ENCODE measurements at regions not wholly inside any gene's neighbourhood (a gene's known extent, or its start where the extent isn't known, plus 50 kb on each side); places are given as distances from the start of the nearest gene placed in this dataset.

DNA sequence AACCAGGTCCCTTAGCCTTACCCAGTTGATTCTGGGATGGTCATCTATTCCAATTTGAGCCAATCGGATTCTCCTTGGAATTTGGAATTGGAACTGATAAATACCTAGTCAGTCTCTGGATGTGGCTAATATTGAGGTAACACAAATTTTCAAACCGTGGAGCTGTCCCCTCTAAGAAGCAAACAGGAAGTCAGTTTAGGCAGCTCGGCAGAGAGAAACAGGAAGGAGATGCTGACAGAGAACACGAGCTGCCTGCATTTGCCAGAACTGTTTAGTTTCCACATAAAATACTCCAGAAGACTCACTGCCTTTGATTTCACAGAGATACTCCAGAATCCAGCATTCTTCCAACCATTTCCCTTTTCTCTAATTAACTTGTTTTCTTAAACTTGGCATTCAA, 1024.9 kb downstream of the BCL11A start:
- no peak for DNase-seq

DNA sequence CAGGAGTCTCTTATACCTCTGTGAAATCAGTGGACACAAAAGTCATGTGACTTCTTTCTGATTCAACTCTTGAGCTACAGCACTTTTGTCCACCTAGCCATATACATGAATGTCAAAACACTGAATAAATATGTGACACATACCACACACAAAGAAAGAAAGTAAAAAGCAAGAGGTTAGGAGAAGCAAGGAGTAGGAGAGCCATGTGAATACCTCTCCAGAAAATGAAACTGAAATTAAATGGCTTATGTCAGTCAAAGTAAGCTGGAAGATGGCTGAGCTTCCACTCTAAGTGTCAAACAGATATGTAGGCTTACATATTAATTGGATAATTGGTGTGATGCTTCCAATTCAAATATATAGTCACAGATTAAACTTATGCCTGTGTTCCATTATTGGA, 1050.5 kb downstream of the BCL11A start:
- no peak for DNase-seq

DNA sequence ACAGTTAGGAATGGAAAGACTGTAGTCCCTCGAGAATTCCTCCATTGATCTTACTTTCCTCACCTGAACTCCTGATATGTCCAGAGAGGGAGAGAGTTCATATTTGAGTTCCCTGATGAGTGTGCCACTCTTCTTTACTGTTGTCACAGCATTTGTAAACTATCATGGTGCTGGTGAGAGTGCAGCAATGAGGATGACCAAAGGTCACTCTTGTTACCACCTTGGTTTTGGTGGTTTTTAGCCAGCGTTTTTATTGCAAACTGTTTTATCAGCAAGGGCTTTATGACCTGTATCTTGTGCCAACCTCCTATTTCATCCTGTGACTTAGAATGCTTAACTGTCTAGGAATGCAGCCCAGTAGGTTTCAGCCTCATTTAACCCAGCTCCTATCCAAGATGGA, 1062.5 kb downstream of the BCL11A start:
- no peak for DNase-seq

DNA sequence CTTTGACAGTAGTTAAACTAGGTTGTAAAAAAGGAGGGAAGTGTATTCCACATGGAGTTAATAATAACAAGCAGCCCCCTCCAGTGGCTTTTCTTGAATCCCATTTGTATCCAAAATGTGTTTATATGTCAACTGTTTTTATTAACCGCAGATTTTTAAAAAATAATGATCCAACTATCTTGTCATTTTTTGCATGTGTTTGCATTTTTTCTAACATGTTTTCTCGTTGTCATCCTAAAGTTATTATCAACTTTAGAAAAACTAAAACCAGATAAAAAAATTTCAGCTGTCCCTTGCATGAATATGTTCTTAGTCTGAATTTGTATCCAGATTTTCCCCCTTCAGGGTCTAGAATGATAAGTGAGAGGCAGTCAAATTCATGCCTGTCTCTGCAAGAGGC, 1063.3 kb downstream of the BCL11A start:
- no peak for DNase-seq

DNA sequence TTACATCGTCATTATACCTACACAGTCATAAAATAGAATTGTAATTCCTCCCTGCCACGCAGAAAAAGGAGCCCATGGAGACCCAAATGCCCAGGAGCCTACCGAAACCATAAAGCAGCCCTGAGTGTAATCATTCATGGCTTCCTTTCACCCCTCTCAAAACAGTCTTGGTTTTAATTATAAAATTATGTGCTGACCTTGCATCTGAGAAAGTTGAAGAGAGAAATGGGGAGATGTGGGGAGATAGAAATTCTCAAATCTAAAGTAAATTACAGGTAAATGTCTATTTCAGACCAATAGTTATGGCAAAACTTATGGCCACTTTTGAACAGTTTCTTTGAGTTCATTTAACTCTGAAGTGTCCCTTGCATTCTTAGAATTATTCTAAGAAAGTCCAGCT, 1068.8 kb downstream of the BCL11A start:
- DNase-seq: no peak

DNA sequence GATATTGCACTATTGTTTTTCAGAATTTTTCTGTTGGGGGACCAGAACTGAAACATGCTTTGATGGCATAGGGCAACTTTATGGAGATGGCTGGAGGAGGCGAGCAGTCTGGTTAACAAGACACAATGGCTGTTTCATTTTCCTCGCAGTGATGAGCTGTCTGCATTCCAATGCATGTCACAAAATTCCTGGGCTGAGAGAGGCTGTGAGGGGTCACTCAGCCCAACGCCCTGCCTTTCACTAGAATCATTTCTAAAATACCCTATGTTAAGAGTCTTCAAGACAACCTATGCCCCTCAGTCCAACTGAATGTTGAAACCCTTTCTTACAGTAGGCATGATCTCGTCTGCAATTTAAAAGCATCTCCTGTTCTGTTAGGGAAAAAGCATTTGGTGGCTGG, 1090.0 kb downstream of the BCL11A start:
- no peak for DNase-seq

DNA sequence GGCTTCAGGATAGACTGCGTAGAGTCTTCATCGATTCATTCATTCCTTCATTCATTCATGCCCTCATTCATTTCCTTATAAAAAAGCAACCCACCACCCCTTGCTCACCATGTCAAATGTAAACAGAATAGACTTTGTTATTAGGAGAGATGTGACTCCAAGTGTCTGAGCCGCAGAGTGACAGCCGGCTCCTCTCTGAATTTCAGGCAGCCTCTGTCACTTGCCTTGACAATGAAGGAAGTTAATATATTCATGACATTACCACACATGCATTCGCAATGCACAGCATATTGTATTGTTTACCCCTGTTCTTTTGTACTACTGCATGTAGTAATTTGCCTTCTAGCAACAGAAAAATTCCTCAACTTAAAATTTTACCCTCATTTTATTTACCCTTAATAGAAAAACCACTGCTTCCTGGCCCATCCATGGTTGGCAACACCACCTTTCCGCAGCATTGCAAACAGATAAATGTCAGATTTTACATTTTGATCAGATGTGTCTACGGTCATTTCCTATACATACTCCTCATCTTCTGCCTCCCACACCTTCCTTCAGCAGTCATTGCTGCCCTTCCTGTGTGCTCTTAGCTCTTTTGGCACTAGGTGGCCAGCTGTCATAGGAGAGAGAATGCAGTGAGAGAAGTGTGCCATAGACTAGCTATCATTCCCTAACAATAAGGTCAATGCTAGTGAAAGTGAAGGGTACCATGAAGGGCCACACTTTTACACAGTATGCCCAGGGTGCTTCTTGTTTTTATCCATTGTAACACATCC, 1090.8 kb downstream of the BCL11A start:
- DNase-seq: peak in 1 of 2 experiments; percentile 17

DNA sequence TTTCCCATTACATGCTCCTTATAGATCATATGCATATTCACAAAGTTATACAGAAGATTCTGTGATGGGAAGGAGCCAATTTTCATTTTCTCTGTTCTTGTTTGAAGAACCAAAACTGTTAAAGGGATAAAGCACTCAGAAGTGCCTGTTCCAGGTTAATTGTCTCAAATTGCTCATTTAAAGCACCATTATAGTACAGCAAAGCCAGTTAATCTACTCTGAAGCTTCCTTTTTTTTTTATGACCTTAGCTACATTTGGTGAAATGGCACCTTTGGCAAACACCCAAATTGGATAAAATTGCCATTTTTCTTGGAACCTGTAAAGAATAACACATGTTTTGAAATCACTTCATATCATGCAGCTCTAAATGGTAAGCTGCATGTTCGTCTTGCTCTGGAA, 1092.3 kb downstream of the BCL11A start:
- no peak for DNase-seq

DNA sequence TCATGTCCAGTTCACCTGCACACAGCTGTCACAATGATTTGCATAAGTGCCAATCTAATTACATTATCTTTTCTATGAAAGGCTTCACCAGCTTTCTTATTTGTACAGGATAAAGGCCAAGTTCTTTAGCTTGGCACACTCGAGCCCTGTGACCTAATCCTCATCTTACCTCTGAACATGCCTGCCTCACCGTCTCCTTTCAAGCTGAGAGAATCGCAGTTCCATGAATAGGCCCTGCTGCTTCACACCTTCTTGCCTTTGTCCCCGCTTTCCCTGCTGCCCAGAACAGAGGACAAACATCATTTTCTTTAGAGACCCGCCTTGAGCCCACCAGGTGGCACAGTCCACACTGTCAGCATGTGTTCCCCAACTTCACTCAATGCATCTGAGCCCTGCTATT, 1094.7 kb downstream of the BCL11A start:
- DNase-seq: peak; percentile 15 to 26

DNA sequence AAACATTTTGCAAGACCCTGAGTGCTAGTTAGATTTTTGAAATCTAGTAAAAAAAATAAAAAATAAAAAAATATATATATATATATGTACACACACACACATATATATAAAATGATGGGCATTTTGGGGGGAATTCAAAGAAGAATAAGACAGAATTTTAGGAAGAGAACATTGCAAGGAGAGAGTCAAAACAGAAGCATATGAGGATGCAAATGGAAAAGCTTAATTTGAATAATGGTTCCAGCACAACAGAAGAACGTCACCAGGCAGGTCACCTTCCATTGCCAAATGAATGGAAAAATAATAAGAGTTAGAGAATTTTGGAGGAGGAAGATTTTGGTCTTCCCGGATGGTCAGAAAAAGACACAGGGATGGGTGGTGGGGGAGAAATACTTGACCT, 1097.2 kb downstream of the BCL11A start:
- no peak for DNase-seq

DNA sequence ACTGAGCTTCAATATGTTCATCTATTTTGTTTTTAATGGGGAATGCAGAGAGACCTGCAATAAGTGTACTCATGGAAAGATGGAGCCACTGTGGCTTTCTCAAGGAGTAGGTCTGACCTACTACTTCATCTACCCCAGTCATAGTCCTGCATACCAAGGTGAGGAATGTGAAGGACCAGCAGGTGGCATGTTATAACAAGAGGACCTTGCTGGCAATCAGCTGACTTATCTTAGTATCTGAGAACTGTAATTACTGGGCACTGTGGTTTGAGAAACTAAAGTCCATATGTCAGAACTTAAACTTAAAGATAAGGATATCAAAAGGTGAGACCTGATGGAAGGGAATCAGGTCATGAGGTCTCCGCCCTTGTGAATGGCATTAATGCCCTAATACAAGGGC, 1104.2 kb downstream of the BCL11A start:
- DNase-seq: no peak

DNA sequence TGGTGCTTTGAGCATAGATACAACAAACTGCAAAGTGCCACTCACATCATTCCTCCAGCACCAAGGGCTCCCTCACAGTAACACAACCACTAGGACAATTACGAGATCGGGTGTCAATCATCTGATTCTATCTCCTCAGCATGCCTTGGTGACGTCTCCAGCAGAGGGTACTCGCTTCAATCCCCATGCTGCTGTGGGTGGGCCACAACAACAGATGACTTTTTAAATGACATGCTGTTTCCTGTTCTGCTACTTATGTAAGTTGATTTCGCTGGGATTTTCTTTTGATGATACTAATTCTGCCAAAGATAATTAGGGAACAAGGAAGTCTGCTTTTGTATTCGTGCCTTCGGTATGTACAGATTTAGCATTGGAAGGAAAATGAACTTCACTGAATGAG, 1113.0 kb downstream of the BCL11A start:
- DNase-seq: no peak

DNA sequence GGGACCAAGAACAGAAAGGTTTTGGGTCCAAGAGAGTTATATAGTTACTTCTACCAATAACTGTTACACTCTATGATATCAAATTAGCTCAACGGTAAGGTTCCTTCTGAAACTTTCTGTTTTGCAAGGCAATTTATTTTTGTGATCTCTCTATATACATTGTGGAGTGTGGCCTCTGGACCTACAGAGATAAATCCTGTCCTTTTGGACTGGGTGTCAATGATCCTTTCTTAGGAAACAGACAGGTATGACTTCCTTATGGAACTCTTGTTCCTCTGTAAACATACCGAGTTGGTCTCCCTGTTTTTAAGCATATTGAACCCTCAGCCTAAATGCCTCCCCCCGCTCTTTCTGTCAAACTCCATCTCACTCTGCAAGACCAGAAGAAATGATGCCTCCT, 1117.8 kb downstream of the BCL11A start:
- no peak for DNase-seq

DNA sequence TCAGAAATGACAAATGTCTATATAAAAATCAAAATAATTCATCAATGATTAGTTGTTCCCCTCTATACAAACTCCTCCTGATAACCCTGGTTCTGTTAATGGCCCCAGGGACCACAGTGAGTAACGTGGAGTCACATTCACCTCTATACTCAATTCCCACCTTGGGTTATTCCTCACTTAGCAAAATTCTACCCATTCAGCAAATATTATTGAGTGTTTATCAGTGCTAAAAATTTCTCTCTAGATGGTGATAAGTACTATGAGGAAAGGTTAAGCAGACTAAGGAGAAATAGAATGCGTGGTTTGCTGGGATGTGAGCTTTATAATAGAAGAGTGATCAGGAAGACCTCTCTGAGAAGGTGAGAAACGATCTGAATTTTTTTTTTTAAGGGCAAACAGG, 1124.5 kb downstream of the BCL11A start:
- no peak for DNase-seq

DNA sequence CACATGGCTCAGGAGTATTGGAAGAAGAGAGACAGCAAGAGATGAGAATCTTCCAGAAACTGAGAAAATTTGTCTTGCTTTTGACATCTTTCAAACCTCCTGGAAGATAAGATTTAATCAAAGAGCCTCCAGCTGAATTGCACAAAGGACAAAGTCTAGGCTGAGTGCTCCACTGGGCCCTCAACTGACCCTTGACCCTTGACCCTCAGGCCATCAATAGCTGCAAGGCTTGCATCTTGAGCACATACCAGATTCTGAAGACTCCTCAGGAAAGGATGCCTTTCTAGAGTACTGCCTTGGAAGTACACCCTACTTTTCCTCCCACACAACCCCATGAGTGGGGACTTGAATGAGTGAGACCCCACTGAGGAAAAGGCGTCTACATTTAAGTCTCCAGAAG, 1125.5 kb downstream of the BCL11A start:
- no peak for DNase-seq

DNA sequence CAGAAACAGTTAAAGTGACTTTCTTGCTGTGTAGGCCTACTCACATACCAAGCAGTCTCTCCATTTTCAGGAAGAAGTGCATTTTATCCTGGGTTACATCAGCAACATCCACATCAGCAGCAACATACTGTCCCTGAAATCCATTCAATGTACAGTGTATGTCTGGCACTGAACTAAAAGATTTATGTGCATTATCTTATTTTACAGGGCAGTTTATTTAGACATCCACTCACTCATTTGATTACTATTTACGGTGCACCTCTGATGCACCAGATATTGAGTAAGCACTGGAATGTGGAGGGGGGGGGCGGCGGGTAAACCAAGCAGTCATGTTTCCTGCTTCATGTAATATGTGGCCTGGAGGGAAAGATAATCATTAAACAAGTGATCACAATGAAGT, 1128.2 kb downstream of the BCL11A start:
- DNase-seq: no peak

DNA sequence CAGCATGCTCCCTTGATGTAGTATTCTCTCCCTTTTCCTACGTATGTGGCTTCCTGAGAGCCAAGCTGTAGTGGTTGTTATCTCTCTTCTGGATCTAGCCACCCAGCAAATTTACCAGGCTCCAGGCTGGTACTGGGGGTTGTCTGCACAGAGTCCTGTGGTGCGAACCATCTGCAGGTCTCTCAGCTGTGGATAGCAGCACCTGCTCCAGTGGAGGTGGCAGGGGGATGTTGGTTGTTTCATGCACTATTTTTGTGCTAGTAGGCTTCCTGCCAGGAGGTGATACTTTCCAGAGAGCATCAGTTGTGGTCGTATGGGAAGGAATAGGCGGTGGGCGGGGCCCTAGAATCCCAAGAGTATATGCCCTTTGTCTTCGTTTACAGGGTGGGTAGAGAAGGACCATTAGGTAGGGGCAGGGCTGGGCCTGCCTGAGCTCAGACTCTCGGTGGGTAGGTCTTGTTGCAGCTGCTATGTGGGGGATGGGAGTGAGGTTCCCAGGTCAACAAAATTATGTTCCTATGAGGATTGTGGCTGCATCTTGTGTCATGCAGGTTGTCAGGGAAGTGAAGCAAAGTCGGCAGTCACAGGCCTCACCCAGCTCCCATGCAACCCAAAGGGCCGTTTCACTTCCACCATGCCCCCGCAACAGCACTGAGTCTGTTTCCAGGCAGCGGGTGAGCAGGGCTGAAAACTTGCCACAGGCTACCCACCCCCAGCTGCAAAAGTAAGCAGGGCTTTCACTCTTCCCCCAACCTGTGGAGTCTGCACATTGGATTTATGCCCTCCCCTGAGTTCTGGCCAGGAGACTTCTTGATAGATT, 1139.5 kb downstream of the BCL11A start:
- DNase-seq: peak; percentile 67 to 80

DNA sequence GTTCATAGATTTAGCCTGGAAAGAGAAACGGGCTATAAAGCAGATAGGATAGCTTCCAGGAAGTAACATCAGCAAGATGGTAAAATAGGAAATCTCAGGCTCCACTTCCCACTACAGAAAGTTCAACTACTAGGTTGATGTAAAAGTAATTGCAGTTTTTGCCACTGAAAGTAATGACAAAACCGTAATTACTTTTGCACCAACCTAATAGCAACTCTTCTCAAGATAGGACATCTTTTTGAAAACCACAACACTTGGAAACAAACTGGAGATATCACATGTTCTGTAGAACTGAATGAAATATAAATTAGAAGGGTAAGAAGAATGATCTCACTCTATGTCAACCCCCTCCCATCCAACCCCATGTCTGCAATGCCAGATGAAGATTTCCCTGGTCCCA, 1154.3 kb downstream of the BCL11A start:
- DNase-seq: no peak

DNA sequence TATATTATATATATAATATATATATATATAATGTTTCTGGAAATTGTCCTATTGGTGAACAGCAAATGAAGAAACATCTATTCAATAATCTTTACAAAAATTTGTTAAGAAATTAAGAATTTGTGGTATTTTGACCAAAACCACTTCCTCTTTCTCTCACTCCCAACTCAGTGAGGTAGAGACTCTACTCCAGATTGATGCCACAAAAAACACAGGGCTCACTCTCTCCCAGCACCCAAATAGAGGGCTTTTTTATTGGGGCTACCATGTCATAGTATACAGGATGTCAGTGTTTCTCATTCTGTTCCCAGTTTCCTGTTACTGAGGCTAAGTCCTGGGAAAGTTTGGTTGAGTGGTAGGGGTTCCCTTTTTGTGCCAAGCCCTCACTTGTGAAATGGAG, 1155.4 kb downstream of the BCL11A start:
- no peak for DNase-seq

DNA sequence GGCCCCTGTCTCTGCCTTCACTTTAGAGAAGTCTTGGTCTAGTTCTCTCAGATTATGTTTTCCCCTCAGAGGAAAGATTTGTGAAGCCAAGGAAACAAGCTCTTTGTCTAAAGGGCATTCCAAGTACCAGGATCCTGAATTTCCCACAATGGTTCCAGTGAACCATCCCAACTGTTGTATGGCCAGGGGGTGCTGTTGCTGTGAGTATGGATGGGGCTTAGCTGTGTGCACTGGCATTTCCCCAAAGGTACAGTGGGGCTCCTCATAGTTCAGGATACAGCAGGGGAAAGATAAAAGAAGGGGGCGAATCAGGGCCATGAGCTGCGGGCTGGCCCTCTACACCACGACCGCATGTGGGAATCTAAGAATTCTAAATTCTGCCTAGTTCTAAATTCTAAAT, 1154.0 kb upstream of the FANCL start:
- no peak for DNase-seq

DNA sequence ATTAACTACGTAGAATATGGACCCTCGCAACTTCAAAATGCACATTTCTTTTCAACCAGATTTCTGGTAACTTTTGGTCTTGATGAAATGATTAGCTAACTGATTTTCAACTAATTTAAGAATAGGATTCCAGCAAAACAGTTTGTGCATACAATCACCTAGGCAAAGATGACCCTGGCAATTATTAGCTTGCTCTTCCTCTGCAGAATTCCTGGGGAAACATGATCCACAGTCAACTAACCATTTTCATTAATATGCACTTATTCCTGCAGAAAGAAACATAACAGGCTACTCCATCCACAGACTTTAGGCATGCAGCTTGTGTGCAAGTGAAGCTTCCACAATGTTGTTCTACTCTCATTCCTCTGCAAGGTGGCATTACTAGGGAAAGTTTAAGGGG, 1150.8 kb upstream of the FANCL start:
- no peak for DNase-seq

DNA sequence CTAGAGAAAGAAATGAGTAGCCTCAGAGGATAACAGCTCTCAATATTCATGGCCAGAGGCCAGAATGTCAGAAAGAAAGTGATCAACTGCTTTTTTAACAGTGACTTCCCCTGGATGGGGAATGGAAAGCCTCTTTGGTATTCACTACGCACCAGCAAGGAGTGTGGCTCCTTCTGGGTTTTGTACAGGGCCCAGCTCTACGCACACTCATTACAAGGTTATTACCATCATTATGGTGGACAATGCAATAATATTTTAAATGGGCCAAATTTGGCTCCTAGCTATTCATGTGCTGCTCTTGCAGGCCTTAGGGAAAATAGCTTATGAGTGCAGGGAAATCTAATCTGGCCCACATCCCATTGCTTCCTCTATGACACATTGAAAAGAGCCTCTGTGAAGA, 1149.5 kb upstream of the FANCL start:
- DNase-seq: no peak

DNA sequence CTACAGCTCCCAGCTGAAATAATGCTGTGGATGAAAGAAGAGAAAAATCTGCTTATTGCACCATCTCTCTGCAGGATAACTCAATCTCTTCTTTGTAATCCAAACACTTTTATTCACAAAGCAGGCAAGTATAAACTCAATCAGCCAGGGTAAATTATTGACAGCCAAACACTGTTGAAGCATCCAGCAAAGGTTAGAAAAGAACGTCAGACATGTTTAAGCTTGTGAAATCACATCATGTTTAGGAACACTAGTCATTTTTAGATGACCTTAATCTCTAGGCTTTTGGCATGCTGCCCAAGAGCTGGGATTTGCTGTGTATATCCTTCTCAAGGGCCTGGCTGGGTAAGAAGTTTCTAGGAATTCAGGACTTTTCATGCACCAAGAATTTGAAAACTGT, 1148.1 kb upstream of the FANCL start:
- DNase-seq: no peak

DNA sequence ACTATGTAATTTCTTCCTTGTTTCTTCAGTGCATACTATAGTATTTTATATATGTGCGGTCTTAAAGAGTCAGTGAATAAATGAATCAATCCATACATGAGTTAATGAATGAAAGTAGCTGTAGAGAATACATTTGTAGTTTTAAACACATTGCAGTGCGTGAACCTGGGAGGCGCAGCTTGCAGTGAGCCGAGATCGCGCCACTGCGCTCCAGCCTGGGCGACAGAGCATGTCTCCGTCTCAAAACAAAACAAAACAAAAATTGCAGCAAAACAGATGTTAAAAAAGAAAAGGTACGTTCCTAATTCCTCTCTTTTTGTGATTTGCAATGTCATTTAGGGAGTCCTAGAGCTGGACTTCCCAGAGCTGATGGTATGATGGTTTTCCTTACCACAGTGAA, 1144.8 kb upstream of the FANCL start:
- no peak for DNase-seq

DNA sequence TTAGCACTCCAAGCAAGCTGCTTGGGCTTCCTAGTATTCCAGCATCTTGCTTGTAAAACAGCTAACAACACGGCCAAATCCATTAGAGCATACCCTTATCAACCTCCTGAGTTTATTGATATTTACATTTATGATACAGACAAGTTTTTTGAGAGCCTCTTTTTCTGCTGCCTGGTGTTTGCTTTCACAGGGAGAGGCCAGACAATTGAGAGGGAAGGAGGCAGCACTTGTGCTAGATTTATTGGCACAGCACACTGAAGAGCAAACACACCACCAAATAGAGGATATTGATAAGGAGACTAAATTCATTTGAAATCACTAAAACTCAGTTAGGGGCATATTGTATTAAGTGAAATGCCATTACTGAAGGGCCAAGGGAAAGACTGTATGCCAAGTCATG, 1142.3 kb upstream of the FANCL start:
- peak in 1 of 2 experiments; percentile 8 for DNase-seq
